DOHH2 (cell line): ENCODE measurements at regions not wholly inside any gene's neighbourhood (a gene's known extent, or its start where the extent isn't known, plus 50 kb on each side); places are given as distances from the start of the nearest gene placed in this dataset.

Source experiments
- H3F3A ChIP-seq: fragments of 200-600 bp; sonication (generic), shearing (Covaris generic); 2 replicates; pipeline ENCODE4 v1.6.0; 2016; ENCODE audit warnings: antibody characterized with exemption, mild to moderate bottlenecking; ENCODE audit not compliant: control insufficient read depth, insufficient read depth
- H3K27ac ChIP-seq: fragments of 200-600 bp; sonication (generic); 2 replicates; pipeline ENCODE4 v1.5.1; 2014; ENCODE audit warnings: low read depth, mild to moderate bottlenecking, low read length, moderate library complexity
- H3K27me3 ChIP-seq: fragments of 200-600 bp; sonication (generic); 2 replicates; pipeline ENCODE4 v1.6.1; 2014; ENCODE audit warnings: mild to moderate bottlenecking, low read length, mixed read lengths; ENCODE audit not compliant: control insufficient read depth
- H3K36me3 ChIP-seq: fragments of 200-600 bp; sonication (generic); 2 replicates; pipeline ENCODE4 v1.6.1; 2014; ENCODE audit warnings: mild to moderate bottlenecking, low read length, moderate library complexity, mixed read lengths; ENCODE audit not compliant: control insufficient read depth
- H3K4me1 ChIP-seq: fragments of 200-600 bp; sonication (generic); 2 replicates; pipeline ENCODE4 v1.6.1; 2014; ENCODE audit warnings: mild to moderate bottlenecking, low read length, mixed read lengths; ENCODE audit not compliant: control insufficient read depth
- H3K4me2 ChIP-seq: fragments of 200-600 bp; sonication (generic); 2 replicates; pipeline ENCODE4 v1.6.0; 2014; ENCODE audit warnings: mild to moderate bottlenecking, low read length, moderate library complexity
- H3K4me3 ChIP-seq: fragments of 200-600 bp; sonication (generic); 2 replicates; pipeline ENCODE4 v1.5.1; 2014; ENCODE audit warnings: mild to moderate bottlenecking, low read length, mixed read lengths
- H3K79me2 ChIP-seq: fragments of 200-600 bp; sonication (generic); 2 replicates; pipeline ENCODE4 v1.6.1; 2014; ENCODE audit warnings: mild to moderate bottlenecking, low read length, mixed read lengths; ENCODE audit not compliant: control insufficient read depth
- H3K9me2 ChIP-seq: fragments of 200-600 bp; sonication (generic); replicated peaks from 2 replicates; pipeline ENCODE4 v1.6.1; 2014; ENCODE audit warnings: mild to moderate bottlenecking, low read length, mixed read lengths; ENCODE audit not compliant: control insufficient read depth
- H3K9me3 ChIP-seq: fragments of 200-600 bp; sonication (generic); 2 replicates; pipeline ENCODE4 v1.6.1; 2014; ENCODE audit warnings: antibody characterized with exemption, low read length, mixed read lengths; ENCODE audit not compliant: control insufficient read depth, insufficient read depth
- H4K20me1 ChIP-seq: fragments of 200-600 bp; sonication (generic); 2 replicates; pipeline ENCODE4 v1.6.0; 2014; ENCODE audit warnings: low read depth, mild to moderate bottlenecking, antibody characterized with exemption, low read length, moderate library complexity; ENCODE audit not compliant: control insufficient read depth, insufficient read depth
- EZH2phosphoT487 ChIP-seq: fragments of 200-600 bp; sonication (generic); IDR thresholded peaks from 2 replicates; pipeline ENCODE4 v1.6.1; 2017; ENCODE audit warnings: borderline replicate concordance, mild to moderate bottlenecking, antibody characterized with exemption, low read length, moderate library complexity, mixed read lengths
- TF ChIP-seq, protein P1 (sequence below): fragments of 200-600 bp; sonication (generic); IDR thresholded peaks from one replicate; pipeline ENCODE4 v1.5.1; 2014; ENCODE audit warnings: antibody characterized with exemption, mild to moderate bottlenecking, low read depth, low read length; ENCODE audit not compliant: poor library complexity, severe bottlenecking

DNA sequence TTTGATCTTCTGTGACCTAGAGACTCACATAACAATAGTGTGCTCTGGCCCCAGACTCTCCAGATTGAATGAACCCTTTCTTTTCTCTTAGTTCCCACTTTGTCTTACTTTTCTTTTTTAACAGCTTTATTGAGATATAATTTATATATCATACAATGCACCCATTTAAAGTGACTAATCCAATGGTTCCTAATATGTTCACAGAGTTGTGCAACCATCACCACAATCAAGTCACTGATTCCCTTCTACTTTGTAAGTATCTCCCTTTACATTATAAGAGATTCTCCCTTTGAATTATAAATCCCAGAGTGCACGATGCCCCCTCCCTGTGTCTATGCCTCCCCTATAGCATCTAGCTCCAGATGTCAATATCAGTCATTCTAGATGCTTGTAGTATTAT is 172.4 kb downstream of the HINT1 start:
- Histone ChIP-seq H3K9me3 (no peaks in the 10 kb centered on the region), H3K4me1 (no peaks in the 10 kb centered on the region), H3K36me3 (no peaks in the 10 kb centered on the region), H3K27me3 (no peaks in the 10 kb centered on the region), H4K20me1 (no peaks in the 10 kb centered on the region), H3K9me2 (no peaks in the 10 kb centered on the region), H3K79me2 (no peaks in the 10 kb centered on the region), H3F3A (no peaks in the 10 kb centered on the region), H3K4me2 (no peak overlapping the region), H3K27ac (no peak overlapping the region), H3K4me3 (no peak overlapping the region)
- no peak for TF ChIP-seq EZH2phosphoT487
- TF ChIP-seq, protein P1, sequence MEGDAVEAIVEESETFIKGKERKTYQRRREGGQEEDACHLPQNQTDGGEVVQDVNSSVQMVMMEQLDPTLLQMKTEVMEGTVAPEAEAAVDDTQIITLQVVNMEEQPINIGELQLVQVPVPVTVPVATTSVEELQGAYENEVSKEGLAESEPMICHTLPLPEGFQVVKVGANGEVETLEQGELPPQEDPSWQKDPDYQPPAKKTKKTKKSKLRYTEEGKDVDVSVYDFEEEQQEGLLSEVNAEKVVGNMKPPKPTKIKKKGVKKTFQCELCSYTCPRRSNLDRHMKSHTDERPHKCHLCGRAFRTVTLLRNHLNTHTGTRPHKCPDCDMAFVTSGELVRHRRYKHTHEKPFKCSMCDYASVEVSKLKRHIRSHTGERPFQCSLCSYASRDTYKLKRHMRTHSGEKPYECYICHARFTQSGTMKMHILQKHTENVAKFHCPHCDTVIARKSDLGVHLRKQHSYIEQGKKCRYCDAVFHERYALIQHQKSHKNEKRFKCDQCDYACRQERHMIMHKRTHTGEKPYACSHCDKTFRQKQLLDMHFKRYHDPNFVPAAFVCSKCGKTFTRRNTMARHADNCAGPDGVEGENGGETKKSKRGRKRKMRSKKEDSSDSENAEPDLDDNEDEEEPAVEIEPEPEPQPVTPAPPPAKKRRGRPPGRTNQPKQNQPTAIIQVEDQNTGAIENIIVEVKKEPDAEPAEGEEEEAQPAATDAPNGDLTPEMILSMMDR: no peak

- no peaks in the 10 kb centered on the region for H3K27me3 ChIP-seq
- no peak for TF ChIP-seq EZH2phosphoT487
- TF ChIP-seq, protein P1: no peak
- H3K4me1 ChIP-seq: no peaks in the 10 kb centered on the region
- no peaks in the 10 kb centered on the region for H4K20me1 ChIP-seq
- H3K36me3 ChIP-seq: no peaks in the 10 kb centered on the region
- no peaks in the 10 kb centered on the region for H3F3A ChIP-seq
- H3K9me3 ChIP-seq: no peaks in the 10 kb centered on the region
- H3K9me2 ChIP-seq: no peaks in the 10 kb centered on the region
- no peak overlapping the region for H3K4me3 ChIP-seq
- H3K4me2 ChIP-seq: no peak overlapping the region
- H3K79me2 ChIP-seq: no peaks in the 10 kb centered on the region
- no peak overlapping the region for H3K27ac ChIP-seq
Measured at GRCh38 chr5:130992095-130992494, 173.0 kb downstream of the HINT1 start.

GRCh38 chr5:130985776-130986175 is 179.3 kb downstream of the HINT1 start:
- no peaks in the 10 kb centered on the region for H3K4me1 ChIP-seq
- no peaks in the 10 kb centered on the region for H3K9me3 ChIP-seq
- H3K36me3 ChIP-seq: no peaks in the 10 kb centered on the region
- no peak overlapping the region for H3K4me3 ChIP-seq
- no peak overlapping the region for H3K27ac ChIP-seq
- TF ChIP-seq EZH2phosphoT487: no peak
- TF ChIP-seq, protein P1: no peak
- H3F3A ChIP-seq: no peaks in the 10 kb centered on the region
- H3K9me2 ChIP-seq: no peaks in the 10 kb centered on the region
- no peaks in the 10 kb centered on the region for H4K20me1 ChIP-seq
- no peaks in the 10 kb centered on the region for H3K79me2 ChIP-seq
- no peaks in the 10 kb centered on the region for H3K27me3 ChIP-seq
- no peak overlapping the region for H3K4me2 ChIP-seq

DNA sequence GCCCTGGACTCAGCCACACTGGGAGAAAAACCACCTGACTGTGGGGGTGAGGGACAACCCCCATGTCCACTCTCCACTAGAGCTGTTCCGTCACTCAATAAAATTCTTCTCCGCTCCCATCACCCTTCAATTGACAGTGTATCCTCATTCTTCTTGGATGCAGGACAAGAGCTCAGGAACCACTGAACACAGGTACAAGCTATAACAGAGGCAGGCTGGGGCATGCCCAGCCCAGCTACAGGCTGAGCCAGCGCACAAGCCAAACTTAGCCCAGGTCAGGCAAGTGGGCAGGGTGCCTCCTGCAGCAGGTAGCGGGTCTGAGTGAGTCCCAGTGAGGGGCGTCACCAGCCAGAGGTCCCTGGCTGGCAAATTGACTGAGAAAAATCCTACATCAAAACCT is 183.4 kb downstream of the HINT1 start:
- no peaks in the 10 kb centered on the region for H3F3A ChIP-seq
- H3K9me3 ChIP-seq: no peaks in the 10 kb centered on the region
- TF ChIP-seq, protein P1: no peak
- TF ChIP-seq EZH2phosphoT487: no peak
- H3K4me1 ChIP-seq: no peaks in the 10 kb centered on the region
- no peaks in the 10 kb centered on the region for H4K20me1 ChIP-seq
- no peaks in the 10 kb centered on the region for H3K36me3 ChIP-seq
- H3K27me3 ChIP-seq: no peaks in the 10 kb centered on the region
- H3K4me2 ChIP-seq: no peak overlapping the region
- no peak overlapping the region for H3K27ac ChIP-seq
- no peak overlapping the region for H3K4me3 ChIP-seq
- no peaks in the 10 kb centered on the region for H3K79me2 ChIP-seq
- H3K9me2 ChIP-seq: no peaks in the 10 kb centered on the region
